ENCODE measurements at regions not wholly inside any gene's neighbourhood (a gene's known extent, or its start where the extent isn't known, plus 50 kb on each side); places are given as distances from the start of the nearest gene placed in this dataset.

DNA sequence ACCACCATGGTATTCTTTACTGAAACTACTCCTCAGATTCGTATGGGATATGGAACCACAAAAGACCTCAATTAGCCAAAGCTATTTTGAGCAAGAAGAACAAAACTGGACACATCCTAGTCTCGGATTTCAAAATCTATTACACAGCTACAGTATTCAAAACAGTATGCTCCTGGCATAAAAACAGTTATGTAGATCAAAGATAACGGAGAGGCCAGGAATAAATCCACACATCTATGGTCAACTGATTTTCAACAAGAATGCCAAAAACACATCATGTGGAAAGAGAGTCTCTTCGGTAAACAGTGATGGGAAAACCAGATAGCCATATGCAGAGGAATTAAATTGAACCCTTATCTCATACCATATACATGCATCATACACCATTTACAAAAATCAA lies 155.3 kb downstream of the SPCS3 start:
- H2BK5ac ChIP-seq (ENCODE audit: insufficient read length, low read length) = no peak overlapping the region
- H4K8ac ChIP-seq (replicated peaks; ENCODE audit: insufficient read length, low read depth, low read length) = no peak overlapping the region
- no peaks in the 10 kb centered on the region for H3K23me2 ChIP-seq (ENCODE audit: insufficient read length, low read depth, low read length, poor library complexity, severe bottlenecking)

More for the DNA sequence above, 155.3 kb downstream of the SPCS3 start:
- H3K9me3 Mint-ChIP-seq = peaks cover 7 to 27% of the 10 kb centered on the region in 2 experiments; a peak in 4 of 5 replicates
- Histone ChIP-seq H4K20me1 (ENCODE audit: control insufficient read depth, insufficient read depth, insufficient read length) (no peaks in the 10 kb centered on the region), H4K91ac (ENCODE audit: insufficient read length, low read depth, low read length) (no peak overlapping the region), H3K9ac (ENCODE audit: extremely low read depth, insufficient read length, low read length) (no peak overlapping the region), H3K4me2 (ENCODE audit: insufficient read depth, insufficient read length, low read length) (no peak overlapping the region), H3K4ac (ENCODE audit: low read depth, low read length) (no peak overlapping the region), H2BK120ac (ENCODE audit: low read depth, low read length, poor library complexity, severe bottlenecking) (no peak overlapping the region), H2BK12ac (ENCODE audit: insufficient read length, low read depth, low read length) (no peak overlapping the region), H3T11ph (ENCODE audit: low read length) (no peak overlapping the region), H3K14ac (ENCODE audit: insufficient read depth, low read length) (no peak overlapping the region), H3K9me3 (ENCODE audit: control insufficient read depth, low read depth, low read length) (no peaks in the 10 kb centered on the region), H3K4me1 (ENCODE audit: insufficient read depth, low read length) (no peaks in the 10 kb centered on the region), H3K27ac (ENCODE audit: insufficient read length, low read depth, low read length) (no peak overlapping the region), H3K23ac (ENCODE audit: insufficient read length, low read depth, low read length) (no peak overlapping the region), H2BK15ac (ENCODE audit: low read depth, low read length) (no peak overlapping the region), H3K18ac (ENCODE audit: insufficient read length, low read depth, low read length) (no peak overlapping the region), H3K27me3 (ENCODE audit: insufficient read depth, low read length) (no peaks in the 10 kb centered on the region), H2BK20ac (ENCODE audit: low read depth, low read length, poor library complexity, severe bottlenecking) (no peak overlapping the region), H2AFZ (ENCODE audit: low read length) (no peak overlapping the region), H3K79me2 (ENCODE audit: insufficient read depth, low read length) (no peaks in the 10 kb centered on the region), H2AK5ac (ENCODE audit: insufficient read length, low read length) (no peak overlapping the region), H3K56ac (ENCODE audit: insufficient read length, low read depth, low read length) (no peak overlapping the region), H4K5ac (ENCODE audit: insufficient read length, low read depth, low read length) (no peak overlapping the region), H3K79me1 (ENCODE audit: insufficient read depth, low read depth, low read length, poor library complexity, severe bottlenecking) (no peaks in the 10 kb centered on the region)
- H3K36me3 Mint-ChIP-seq (ENCODE audit: insufficient read depth in 1 of 3, low read depth in 3 of 3) = peaks cover 0 to 7% (median 3%) of the 10 kb centered on the region in 3 experiments; a peak in 4 of 7 replicates
- TF ChIP-seq, protein P1, sequence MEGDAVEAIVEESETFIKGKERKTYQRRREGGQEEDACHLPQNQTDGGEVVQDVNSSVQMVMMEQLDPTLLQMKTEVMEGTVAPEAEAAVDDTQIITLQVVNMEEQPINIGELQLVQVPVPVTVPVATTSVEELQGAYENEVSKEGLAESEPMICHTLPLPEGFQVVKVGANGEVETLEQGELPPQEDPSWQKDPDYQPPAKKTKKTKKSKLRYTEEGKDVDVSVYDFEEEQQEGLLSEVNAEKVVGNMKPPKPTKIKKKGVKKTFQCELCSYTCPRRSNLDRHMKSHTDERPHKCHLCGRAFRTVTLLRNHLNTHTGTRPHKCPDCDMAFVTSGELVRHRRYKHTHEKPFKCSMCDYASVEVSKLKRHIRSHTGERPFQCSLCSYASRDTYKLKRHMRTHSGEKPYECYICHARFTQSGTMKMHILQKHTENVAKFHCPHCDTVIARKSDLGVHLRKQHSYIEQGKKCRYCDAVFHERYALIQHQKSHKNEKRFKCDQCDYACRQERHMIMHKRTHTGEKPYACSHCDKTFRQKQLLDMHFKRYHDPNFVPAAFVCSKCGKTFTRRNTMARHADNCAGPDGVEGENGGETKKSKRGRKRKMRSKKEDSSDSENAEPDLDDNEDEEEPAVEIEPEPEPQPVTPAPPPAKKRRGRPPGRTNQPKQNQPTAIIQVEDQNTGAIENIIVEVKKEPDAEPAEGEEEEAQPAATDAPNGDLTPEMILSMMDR (conservative IDR thresholded peaks at IDR 0.05) = no peak
- no peak overlapping the region for H3K27ac Mint-ChIP-seq
- no CpG with 5 or more reads among the region's 4 CpGs for WGBS (ENCODE audit: extremely low coverage, insufficient read length, low lambda C conversion rate)
- H3K4me1 Mint-ChIP-seq = no peaks in the 10 kb centered on the region
- H3K27me3 Mint-ChIP-seq (ENCODE audit: low read depth) = no peaks in the 10 kb centered on the region
- DNase-seq = no peak
- no peak overlapping the region for H3K4me3 Mint-ChIP-seq
